NB4 (cell line): ENCODE measurements at regions not wholly inside any gene's neighbourhood (a gene's known extent, or its start where the extent isn't known, plus 50 kb on each side); places are given as distances from the start of the nearest gene placed in this dataset.

Source experiments
- POLR2A ChIP-seq: IDR thresholded peaks from 2 replicates; pipeline ENCODE4 v1.6.1; 2011; ENCODE audit warnings: mild to moderate bottlenecking; ENCODE audit not compliant: insufficient read length; ENCODE audit errors: extremely low read depth
- TF ChIP-seq, protein P1 (sequence below): IDR thresholded peaks from one replicate; pipeline ENCODE4 v1.5.1; 2012; ENCODE audit warnings: low read depth, low read length

DNA sequence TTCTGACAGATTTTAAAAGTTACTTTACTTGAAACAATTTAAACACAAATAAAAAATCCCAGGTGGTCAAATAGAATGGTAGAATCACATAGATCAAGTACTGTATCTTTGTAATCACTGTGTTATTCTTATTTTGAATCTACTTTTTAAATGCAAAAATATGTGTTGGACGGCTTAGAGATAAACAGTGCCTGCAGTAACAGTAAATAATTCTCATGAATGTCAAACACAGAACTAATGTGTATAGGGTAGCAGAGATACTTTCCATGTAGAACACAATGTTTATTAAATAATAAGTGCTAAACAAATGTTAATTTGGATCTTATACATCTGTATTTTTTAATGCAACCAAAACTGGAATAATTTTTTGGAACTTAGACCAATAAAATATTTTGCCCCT, 1199.4 kb downstream of the SORCS1 start:
- no peak for TF ChIP-seq POLR2A
- TF ChIP-seq, protein P1, sequence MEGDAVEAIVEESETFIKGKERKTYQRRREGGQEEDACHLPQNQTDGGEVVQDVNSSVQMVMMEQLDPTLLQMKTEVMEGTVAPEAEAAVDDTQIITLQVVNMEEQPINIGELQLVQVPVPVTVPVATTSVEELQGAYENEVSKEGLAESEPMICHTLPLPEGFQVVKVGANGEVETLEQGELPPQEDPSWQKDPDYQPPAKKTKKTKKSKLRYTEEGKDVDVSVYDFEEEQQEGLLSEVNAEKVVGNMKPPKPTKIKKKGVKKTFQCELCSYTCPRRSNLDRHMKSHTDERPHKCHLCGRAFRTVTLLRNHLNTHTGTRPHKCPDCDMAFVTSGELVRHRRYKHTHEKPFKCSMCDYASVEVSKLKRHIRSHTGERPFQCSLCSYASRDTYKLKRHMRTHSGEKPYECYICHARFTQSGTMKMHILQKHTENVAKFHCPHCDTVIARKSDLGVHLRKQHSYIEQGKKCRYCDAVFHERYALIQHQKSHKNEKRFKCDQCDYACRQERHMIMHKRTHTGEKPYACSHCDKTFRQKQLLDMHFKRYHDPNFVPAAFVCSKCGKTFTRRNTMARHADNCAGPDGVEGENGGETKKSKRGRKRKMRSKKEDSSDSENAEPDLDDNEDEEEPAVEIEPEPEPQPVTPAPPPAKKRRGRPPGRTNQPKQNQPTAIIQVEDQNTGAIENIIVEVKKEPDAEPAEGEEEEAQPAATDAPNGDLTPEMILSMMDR, result no peak
